ENCODE measurements at regions not wholly inside any gene's neighbourhood (a gene's known extent, or its start where the extent isn't known, plus 50 kb on each side); places are given as distances from the start of the nearest gene placed in this dataset.

DNA sequence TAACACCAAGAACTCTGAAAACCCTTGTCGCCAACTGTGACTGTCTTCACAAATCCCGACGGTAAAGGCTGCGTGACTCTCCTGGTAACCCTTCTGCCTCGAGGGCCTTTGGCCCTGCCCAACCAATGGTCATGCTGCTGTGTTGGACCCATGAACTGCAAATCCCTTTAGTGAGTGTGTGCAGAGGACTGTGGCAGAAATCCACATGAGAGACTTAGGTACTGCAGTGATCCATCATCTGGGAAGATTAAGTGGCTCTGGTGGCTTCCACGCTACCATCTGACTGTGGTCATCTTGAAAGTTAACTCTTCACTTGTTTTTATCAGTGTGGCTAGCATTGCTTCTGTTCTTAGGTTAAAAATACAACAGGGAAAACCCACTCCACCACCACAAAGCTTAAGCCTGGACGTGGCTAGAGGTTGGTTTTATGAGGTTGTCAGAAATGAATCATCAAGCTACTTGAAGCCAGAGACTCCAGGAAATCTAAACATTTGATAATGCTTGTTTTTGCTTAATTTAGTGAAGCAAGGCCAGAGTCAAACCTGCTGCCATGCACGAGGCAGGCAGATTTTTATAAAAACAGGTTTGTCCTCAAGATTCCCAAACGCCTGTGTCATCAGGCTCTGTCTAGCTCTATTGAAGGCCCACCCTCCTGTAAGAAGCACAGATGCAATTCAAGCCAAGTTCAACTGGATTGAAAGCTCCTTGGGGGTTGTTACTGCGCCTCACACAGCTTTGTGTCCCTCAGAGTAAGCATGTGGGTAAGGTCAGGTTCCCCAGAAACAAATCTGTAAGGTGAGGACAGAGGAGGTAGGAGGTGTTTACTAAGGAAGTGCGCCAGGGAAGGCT is 52.7 kb upstream of the ERCC6L2 start:
- no peak for DNase-seq

DNA sequence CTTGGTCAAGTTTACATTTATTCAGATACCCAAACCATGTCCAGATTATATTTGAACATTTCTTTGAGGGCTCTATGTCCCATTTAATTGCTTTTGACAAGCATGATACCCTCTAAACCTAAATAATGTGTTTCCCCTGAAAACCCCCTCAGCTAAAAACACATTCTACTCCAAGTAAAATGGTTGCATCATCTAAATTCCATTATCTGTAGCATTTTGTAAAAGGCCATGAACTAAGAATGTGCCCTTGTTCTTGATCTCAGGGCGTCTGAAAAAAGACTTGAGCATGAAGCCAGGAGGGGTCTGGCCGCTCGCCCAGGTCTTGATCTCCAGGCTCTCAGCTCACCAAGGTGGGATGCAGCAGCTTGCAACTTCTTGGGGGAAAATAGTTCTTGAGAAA is 53.5 kb upstream of the ERCC6L2 start:
- no peak for DNase-seq

- no peak for DNase-seq
Observed at GRCh38 chr9:95820074-95820473, 55.4 kb upstream of the ERCC6L2 start.

GRCh38 chr9:95819636-95820035 is 55.9 kb upstream of the ERCC6L2 start:
- DNase-seq, result no peak

DNA sequence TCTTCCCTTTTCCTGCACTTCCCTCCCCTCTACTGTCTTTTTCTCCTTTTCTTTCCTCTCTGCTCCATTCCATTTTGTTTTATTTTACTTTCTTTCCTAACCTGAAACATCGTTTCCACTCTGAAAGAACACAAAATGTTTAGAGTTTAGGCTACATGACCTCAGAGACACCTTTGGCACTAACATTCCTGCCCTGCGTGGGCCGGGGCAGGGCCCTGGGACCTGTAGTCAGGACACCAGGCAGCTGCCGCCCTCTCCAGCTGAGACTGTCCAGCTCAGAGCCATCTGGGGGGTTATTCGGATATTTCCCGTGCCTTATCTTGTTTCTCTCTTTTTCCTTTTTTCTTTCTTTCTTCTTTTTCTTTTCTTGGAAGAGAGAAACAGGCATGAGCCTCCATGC is 58.3 kb upstream of the ERCC6L2 start:
- no peak for DNase-seq

DNA sequence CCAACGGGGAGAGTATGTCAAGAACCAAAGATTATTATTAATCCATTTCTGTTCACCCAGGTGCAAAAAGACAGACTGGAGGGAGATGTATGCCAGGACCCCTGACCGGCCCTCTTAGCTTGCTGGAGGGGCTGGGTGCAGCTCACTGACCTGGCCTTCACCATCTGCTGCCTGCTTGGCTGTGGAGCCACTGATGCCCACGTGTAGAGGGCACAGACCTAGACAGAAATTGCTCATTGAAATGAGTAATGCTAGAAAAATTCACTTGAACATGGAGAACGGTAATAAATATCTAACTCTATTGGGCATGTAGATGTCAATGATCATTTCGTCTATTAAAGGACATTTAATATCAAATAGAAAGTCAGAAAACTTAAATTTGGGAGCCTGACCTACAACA is 58.8 kb upstream of the ERCC6L2 start:
- DNase-seq, result no peak

- DNase-seq, result no peak
Observed at GRCh38 chr9:95815961-95816360, 59.5 kb upstream of the ERCC6L2 start.

DNA sequence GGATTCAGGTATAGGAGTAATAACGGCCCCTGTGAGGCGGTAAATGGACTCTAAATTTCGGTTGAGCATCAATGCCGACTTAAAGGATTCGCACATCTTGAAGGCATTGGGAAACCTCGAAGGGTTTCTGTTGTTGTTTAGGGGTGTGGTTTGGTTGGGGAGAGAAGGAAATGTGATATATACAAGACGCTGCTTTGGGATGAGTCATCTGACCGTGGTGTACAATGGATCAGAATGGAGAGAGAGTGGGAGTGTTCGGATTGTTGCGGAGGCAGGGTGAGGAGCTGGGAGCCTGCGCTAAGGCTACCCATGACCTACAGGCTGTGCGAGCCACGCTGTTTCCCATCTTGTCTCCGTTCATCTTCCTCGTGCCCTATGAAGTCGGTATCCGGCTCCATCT is 60.4 kb upstream of the ERCC6L2 start:
- no peak for DNase-seq

DNA sequence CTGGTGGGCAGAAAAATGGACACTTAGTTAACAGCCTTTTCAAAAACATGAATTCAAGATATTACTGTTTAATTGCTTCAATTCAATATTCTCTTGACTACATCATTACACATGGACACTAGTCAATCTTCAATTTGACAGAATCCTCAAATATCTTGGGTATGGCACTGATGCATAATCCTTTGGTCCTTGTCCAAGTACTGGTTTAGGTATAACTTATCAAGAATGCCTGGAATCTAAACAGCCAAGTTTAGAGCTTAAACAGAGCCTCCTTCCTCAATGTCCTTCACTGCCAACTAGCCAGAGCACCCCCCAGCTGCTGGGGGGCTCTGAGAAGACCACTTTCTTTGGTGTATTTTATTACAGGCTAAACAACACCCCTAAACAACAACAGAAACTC is 61.6 kb upstream of the ERCC6L2 start:
- no peak for DNase-seq

DNA sequence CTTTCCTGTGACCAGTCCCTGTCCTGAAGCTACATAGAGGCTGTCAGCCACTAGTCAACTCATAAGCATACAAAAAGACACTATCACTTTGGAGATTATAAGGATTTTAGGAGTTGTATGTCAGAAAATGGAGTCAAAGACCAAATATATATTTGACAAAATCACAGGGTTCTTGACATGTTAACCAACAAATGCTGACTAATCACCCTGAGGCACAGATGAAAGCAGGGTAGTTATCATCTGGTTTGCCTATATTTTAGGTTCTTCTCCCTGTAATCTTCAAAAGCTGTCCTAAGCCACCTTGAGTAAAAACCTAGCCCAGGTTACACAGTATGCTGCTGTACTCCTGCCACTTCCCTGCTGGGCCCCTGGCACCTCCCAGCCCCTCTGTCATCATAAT is 64.7 kb upstream of the ERCC6L2 start:
- no peak for DNase-seq

DNA sequence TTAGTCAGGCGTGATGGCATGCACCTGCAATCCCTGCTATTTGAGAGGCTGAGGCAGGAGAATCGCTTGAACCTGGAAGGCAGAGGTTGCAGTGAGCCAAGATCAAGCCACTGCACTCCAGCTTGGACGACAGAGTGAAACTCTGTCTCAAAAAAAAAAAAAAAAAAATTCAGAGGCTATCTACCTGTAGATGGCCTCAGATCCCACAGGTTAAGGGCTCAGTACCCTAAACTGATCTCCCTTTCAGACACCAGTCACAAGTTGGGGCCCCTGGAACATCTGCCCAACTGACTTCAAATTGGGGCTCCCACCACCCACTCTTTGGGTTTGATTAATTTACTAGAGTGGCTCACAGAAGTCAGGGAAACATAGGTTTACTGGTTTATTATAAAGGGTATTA is 65.4 kb upstream of the ERCC6L2 start:
- no peak for DNase-seq

DNA sequence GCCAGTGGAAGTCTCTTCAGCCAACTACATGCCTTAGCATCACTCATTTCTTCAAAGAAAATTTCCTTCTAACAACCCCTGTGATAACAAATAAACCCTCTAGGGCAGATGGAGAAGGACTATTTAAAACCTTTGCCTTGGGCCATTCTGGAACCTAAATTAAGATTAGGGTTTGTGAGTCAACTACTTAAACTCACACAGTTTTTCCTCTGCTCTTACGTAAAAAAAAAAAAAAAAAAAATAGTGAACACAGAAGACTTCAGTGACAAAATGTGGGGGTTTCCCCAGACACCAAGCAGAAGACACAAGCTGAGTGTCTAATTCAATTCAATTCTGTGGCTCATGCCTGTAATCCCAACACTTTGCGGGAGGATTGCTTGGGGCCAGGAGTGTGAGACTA is 65.8 kb upstream of the ERCC6L2 start:
- no peak for DNase-seq

DNA sequence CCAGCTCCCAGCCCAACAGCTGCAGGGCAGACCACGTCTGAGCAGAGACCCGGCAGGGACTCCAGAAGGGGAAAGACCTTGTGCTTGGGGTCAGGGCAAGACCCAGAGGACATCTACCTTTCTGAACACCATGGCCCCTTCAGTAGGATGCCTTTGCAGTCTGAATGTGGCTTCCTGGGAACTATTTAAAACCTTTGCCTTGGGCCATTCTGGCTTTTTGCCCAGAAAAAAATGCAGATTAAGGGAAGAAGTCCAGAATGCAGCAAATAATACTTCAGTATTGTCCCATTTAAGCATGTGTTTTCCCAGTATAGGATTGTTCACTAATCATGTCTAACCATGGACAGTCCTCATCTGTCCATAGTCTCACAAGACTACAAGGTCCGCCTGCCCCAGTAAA is 67.5 kb upstream of the ERCC6L2 start:
- DNase-seq, result no peak

- no peak for DNase-seq
Observed at GRCh38 chr9:95807326-95807947, 68.1 kb upstream of the ERCC6L2 start.

GRCh38 chr9:95803197-95803596 is 72.3 kb upstream of the ERCC6L2 start:
- DNase-seq, result no peak

GRCh38 chr9:95801797-95802196 is 73.7 kb upstream of the ERCC6L2 start:
- DNase-seq, result no peak

DNA sequence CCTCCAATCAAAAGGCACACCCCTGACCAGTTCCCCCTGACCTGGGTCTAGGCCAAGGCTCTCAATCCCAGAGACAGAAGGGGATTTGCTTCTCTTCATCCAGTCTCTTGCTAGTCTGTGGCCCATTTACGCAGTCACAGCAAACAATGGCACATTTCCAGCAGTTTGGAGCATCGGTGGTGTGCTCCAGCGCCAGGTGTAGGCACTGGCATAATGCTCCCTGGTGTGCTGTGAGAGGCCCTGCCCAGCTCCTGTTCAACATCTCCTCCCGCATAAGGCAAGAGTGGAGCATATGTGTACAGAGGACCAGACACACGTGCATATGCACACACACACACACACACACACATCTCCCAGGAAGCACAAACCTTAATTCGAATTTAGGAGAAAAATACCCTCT is 79.5 kb upstream of the ERCC6L2 start:
- DNase-seq, result no peak

GRCh38 chr9:95793924-95794828 is 81.3 kb upstream of the ERCC6L2 start:
- DNase-seq, result no peak

DNA sequence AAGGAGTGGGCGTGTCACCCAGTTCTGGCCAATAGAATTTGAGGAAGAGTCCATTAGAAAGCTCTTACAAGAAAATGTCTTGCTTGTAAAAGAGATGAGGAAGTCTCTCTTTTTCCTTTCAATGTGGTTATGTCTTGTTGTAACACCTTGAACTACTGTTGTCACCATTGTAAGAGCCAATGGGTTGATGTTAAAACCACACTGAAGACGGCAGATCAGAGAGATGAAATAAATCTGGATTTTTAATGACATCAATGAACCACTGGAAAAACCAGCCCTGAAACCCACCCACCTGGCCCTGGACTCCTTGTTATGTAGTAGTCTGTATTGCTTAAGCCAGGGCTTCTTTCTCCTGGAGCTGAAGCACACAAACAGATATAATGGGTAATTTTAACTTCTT is 83.8 kb upstream of the ERCC6L2 start:
- no peak for DNase-seq

- DNase-seq, result no peak
Observed at GRCh38 chr9:95791286-95791685, 84.2 kb upstream of the ERCC6L2 start.

- DNase-seq, result peak; percentile 43
Observed at GRCh38 chr9:95788521-95788991, 86.9 kb upstream of the ERCC6L2 start.

DNA sequence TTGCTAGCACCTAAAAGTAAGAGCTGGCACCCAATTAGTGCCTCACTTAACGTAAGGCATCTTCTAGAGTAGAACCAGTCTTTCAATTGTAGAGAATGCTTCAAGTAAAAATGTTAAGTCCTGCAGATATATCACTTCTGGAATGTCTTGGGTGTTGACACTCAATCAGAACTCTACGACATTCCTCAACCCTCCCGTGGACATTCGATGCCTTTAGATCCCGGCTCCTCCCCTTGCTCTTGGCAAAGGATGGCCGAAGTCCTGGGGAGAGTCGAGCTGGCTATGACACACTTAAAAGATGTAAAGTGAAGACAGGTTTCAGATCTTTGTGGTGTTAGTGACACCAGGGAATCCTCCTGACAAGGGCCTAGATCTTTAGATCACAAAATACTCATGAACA is 87.5 kb upstream of the ERCC6L2 start:
- DNase-seq, result no peak

GRCh38 chr9:95785209-95785608 is 90.3 kb upstream of the ERCC6L2 start:
- DNase-seq, result no peak

DNA sequence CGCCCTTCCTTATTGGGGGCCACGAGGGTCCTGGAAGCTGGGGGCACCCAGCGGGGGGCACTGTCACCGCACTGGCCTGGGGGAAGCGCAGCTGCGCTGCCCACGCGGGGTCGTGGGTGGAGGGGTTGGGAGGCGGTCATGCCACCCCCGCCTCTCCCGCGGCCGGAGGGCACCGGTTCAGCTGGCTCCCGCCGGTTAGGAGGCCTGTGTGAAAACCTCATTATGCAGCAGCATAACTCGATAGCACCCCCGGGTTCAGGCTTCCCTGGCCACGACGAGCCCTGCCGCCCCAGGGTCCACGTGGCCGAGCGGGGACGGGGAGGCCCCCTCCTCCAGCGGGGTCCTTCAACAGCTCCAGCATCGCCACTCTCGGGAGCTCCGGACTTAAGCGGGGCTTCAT is 91.2 kb upstream of the ERCC6L2 start:
- no peak for DNase-seq

Data from NCI-H2227 treated with DMSO at 0.1 percent for 48 hours (cell line).